Activated T-helper 2 cell treated with anti-CD3 and anti-CD28 coated beads, Interferon-gamma antibody, Interleukin-2, Interleukin-4, amounts not matched to agents 10 μg/mL and 5 μg/mL and 100 μg/mL, durations not matched to agents 14 hours and 24 hours and 36 hours (primary cell): ENCODE measurements at regions not wholly inside any gene's neighbourhood (a gene's known extent, or its start where the extent isn't known, plus 50 kb on each side); places are given as distances from the start of the nearest gene placed in this dataset.
"Not testable (repeated sequence)": the region's sequence is repeated elsewhere in the genome, so short reads cannot be mapped to it uniquely, and the experiment has no call there.

Experiments
- DNase-seq: peaks from one replicate; pipeline ENCODE4 v3.0.0; 2021; ENCODE audit warnings: low spot score
- H3K27ac Mint-ChIP-seq: one replicate; pipeline ENCODE4 v1.8.0; 2021; ENCODE audit warnings: mixed read lengths
- H3K27me3 Mint-ChIP-seq: one replicate; pipeline ENCODE4 v1.8.0; 2021; ENCODE audit warnings: low read depth, mixed read lengths
- H3K36me3 Mint-ChIP-seq: one replicate; pipeline ENCODE4 v1.8.0; 2021; ENCODE audit warnings: low read depth, mixed read lengths
- H3K4me1 Mint-ChIP-seq: one replicate; pipeline ENCODE4 v1.8.0; 2021; ENCODE audit warnings: low read depth, mixed read lengths
- H3K4me3 Mint-ChIP-seq: one replicate; pipeline ENCODE4 v1.8.0; 2021; ENCODE audit warnings: low read depth, mild to moderate bottlenecking, moderate library complexity, mixed read lengths
- H3K9me3 Mint-ChIP-seq: one replicate; pipeline ENCODE4 v1.8.0; 2021; ENCODE audit warnings: mixed read lengths
- intact Hi-C: fragments of 100-400 bp; cut with micrococcal nuclease; formaldehyde crosslinking; loops from one replicate; pipeline ENCODE4 v1.15.1; 2023

- no peaks in the 10 kb centered on the region for H3K27me3 Mint-ChIP-seq
- no peak for DNase-seq
- H3K27ac Mint-ChIP-seq = no peak overlapping the region
- H3K4me3 Mint-ChIP-seq = no peak overlapping the region
- peaks cover 59% of the 10 kb centered on the region for H3K9me3 Mint-ChIP-seq
- intact Hi-C loops = no loop called here
- H3K36me3 Mint-ChIP-seq = no peaks in the 10 kb centered on the region
- no peaks in the 10 kb centered on the region for H3K4me1 Mint-ChIP-seq
These were observed 416.7 kb upstream of the TYRP1 start for GRCh38 chr9:12276505-12276904.

GRCh38 chr9:12289711-12290110 is 403.5 kb upstream of the TYRP1 start:
- no peaks in the 10 kb centered on the region for H3K4me1 Mint-ChIP-seq
- intact Hi-C loops = no loop called here
- no peak for DNase-seq
- no peak overlapping the region for H3K4me3 Mint-ChIP-seq
- no peak overlapping the region for H3K27ac Mint-ChIP-seq
- no peaks in the 10 kb centered on the region for H3K36me3 Mint-ChIP-seq
- peaks cover 20% of the 10 kb centered on the region for H3K9me3 Mint-ChIP-seq
- no peaks in the 10 kb centered on the region for H3K27me3 Mint-ChIP-seq

GRCh38 chr9:12290166-12290869 is 402.9 kb upstream of the TYRP1 start:
- Mint-ChIP-seq H3K27ac (no peak overlapping the region), H3K4me1 (no peaks in the 10 kb centered on the region), H3K36me3 (no peaks in the 10 kb centered on the region), H3K27me3 (no peaks in the 10 kb centered on the region), H3K4me3 (no peak overlapping the region), H3K9me3 (peaks cover 24% of the 10 kb centered on the region)
- no peak for DNase-seq
- intact Hi-C loops = no loop called here

GRCh38 chr9:12305211-12305610 is 388.0 kb upstream of the TYRP1 start:
- no peaks in the 10 kb centered on the region for H3K36me3 Mint-ChIP-seq
- no peaks in the 10 kb centered on the region for H3K4me1 Mint-ChIP-seq
- no peaks in the 10 kb centered on the region for H3K27me3 Mint-ChIP-seq
- intact Hi-C loops = no loop called here
- H3K9me3 Mint-ChIP-seq = peaks cover 45% of the 10 kb centered on the region
- no peak for DNase-seq
- no peak overlapping the region for H3K4me3 Mint-ChIP-seq
- H3K27ac Mint-ChIP-seq = no peak overlapping the region

- Mint-ChIP-seq H3K27me3 (no peaks in the 10 kb centered on the region), H3K4me1 (no peaks in the 10 kb centered on the region), H3K9me3 (peaks cover 70% of the 10 kb centered on the region), H3K4me3 (no peak overlapping the region), H3K27ac (no peak overlapping the region), H3K36me3 (no peaks in the 10 kb centered on the region)
- intact Hi-C loops = no loop called here
- DNase-seq = no peak
These were observed 378.6 kb upstream of the TYRP1 start for GRCh38 chr9:12314589-12314988.

- Mint-ChIP-seq H3K36me3 (no peaks in the 10 kb centered on the region), H3K4me1 (no peaks in the 10 kb centered on the region), H3K27me3 (no peaks in the 10 kb centered on the region), H3K9me3 (peaks cover 34% of the 10 kb centered on the region), H3K4me3 (no peak overlapping the region), H3K27ac (no peak overlapping the region)
- intact Hi-C loops = no loop called here
- no peak for DNase-seq
These were observed 374.2 kb upstream of the TYRP1 start for GRCh38 chr9:12318732-12319685.

GRCh38 chr9:12329623-12329985 is 363.6 kb upstream of the TYRP1 start:
- no peak overlapping the region for H3K4me3 Mint-ChIP-seq
- H3K9me3 Mint-ChIP-seq = peaks cover 9% of the 10 kb centered on the region
- H3K27ac Mint-ChIP-seq = no peak overlapping the region
- intact Hi-C loops = no loop called here
- H3K36me3 Mint-ChIP-seq = no peaks in the 10 kb centered on the region
- DNase-seq = no peak
- H3K27me3 Mint-ChIP-seq = no peaks in the 10 kb centered on the region
- no peaks in the 10 kb centered on the region for H3K4me1 Mint-ChIP-seq

GRCh38 chr9:12333966-12334365 is 359.2 kb upstream of the TYRP1 start:
- H3K9me3 Mint-ChIP-seq, intact Hi-C loops, DNase-seq, H3K27ac Mint-ChIP-seq, H3K27me3 Mint-ChIP-seq, H3K36me3 Mint-ChIP-seq, H3K4me3 Mint-ChIP-seq, H3K4me1 Mint-ChIP-seq: not testable (repeated sequence)

- no peak overlapping the region for H3K27ac Mint-ChIP-seq
- H3K4me3 Mint-ChIP-seq = no peak overlapping the region
- H3K9me3 Mint-ChIP-seq = peaks cover 43% of the 10 kb centered on the region
- H3K4me1 Mint-ChIP-seq = no peaks in the 10 kb centered on the region
- no peak for DNase-seq
- no peaks in the 10 kb centered on the region for H3K27me3 Mint-ChIP-seq
- no peaks in the 10 kb centered on the region for H3K36me3 Mint-ChIP-seq
- intact Hi-C loops = no loop called here
These were observed 342.4 kb upstream of the TYRP1 start for GRCh38 chr9:12350775-12351174.

- Mint-ChIP-seq H3K27me3 (no peaks in the 10 kb centered on the region), H3K4me3 (no peak overlapping the region), H3K9me3 (peaks cover 43% of the 10 kb centered on the region), H3K36me3 (no peaks in the 10 kb centered on the region), H3K4me1 (no peaks in the 10 kb centered on the region), H3K27ac (no peak overlapping the region)
- intact Hi-C loops = no loop called here
- DNase-seq = no peak
These were observed 341.7 kb upstream of the TYRP1 start for GRCh38 chr9:12351293-12352044.

- DNase-seq = no peak
- no peaks in the 10 kb centered on the region for H3K36me3 Mint-ChIP-seq
- intact Hi-C loops = no loop called here
- H3K27ac Mint-ChIP-seq = no peak overlapping the region
- H3K9me3 Mint-ChIP-seq = peaks cover 43% of the 10 kb centered on the region
- no peak overlapping the region for H3K4me3 Mint-ChIP-seq
- H3K4me1 Mint-ChIP-seq = no peaks in the 10 kb centered on the region
- no peaks in the 10 kb centered on the region for H3K27me3 Mint-ChIP-seq
These were observed 341.2 kb upstream of the TYRP1 start for GRCh38 chr9:12352045-12352315.

- Mint-ChIP-seq H3K9me3 (peaks cover 17% of the 10 kb centered on the region), H3K4me1 (no peaks in the 10 kb centered on the region), H3K27me3 (no peaks in the 10 kb centered on the region), H3K27ac (no peak overlapping the region), H3K4me3 (no peak overlapping the region), H3K36me3 (no peaks in the 10 kb centered on the region)
- intact Hi-C loops = no loop called here
- no peak for DNase-seq
These were observed 329.7 kb upstream of the TYRP1 start for GRCh38 chr9:12363439-12363838.

- Mint-ChIP-seq H3K4me1 (no peaks in the 10 kb centered on the region), H3K4me3 (no peak overlapping the region), H3K27me3 (no peaks in the 10 kb centered on the region), H3K36me3 (no peaks in the 10 kb centered on the region), H3K27ac (no peak overlapping the region), H3K9me3 (peaks cover 18% of the 10 kb centered on the region)
- DNase-seq = no peak
- intact Hi-C loops = no loop called here
These were observed 324.6 kb upstream of the TYRP1 start for GRCh38 chr9:12368569-12368968.
